A549 (cell line): ENCODE measurements at regions not wholly inside any gene's neighbourhood (a gene's known extent, or its start where the extent isn't known, plus 50 kb on each side); places are given as distances from the start of the nearest gene placed in this dataset.

Experiments
- ATAC-seq, 2 experiments: fragments of 200-7000 bp in 1 of 2; fragments of >200 bp in 1 of 2; cut with Nextera tagmentation in 1 of 2; cut with Tn5 transposase in 1 of 2; 3 replicates each; pipeline versions ENCODE4 v1.8.0 to v1.9.1; 2018 to 2020; ENCODE audit warnings: mild to moderate bottlenecking in 1 of 2, moderate library complexity in 1 of 2
- CTCF ChIA-PET: fragments of 300-600 bp; sonication (Branson Sonifier 250); formaldehyde crosslinking; extraction: SDS; loops from one replicate; lab custom pipeline; 2021; ENCODE audit warnings: antibody characterized with exemption, inconsistent platforms; lab: Yijun Ruan, JAX
- POLR2A ChIA-PET: fragments of 350-600 bp; formaldehyde crosslinking; extraction: SDS; loops from one replicate; lab custom pipeline; 2021; ENCODE audit warnings: antibody characterized with exemption, inconsistent platforms; lab: Yijun Ruan, JAX
- DNase-seq, 2 experiments: peaks; one replicate each; pipeline versions ENCODE4 v3.0.0 to v3.0.0-alpha.2; 2011 to 2016; ENCODE audit warnings: low read depth in 1 of 2, low spot score in 1 of 2
- FAIRE-seq: peaks from 2 replicates; lab custom pipeline; 2011; peaks lifted over from hg19 to GRCh38; lab: Jason Lieb, UNC
- H3K27ac ChIP-seq, 2 experiments: fragments of >200 bp; sonication (Bioruptor Twin); formaldehyde crosslinking; 3 replicates each; pipeline ENCODE4 v1.5.1; 2016 to 2017
- H3K4me1 ChIP-seq: fragments of >200 bp; sonication (Bioruptor Twin); formaldehyde crosslinking; 3 replicates; pipeline ENCODE4 v1.6.1; 2016
- H3K4me2 ChIP-seq: fragments of >200 bp; sonication (Bioruptor Twin); formaldehyde crosslinking; 3 replicates; pipeline ENCODE4 v1.6.1; 2016
- H3K4me3 ChIP-seq: fragments of >200 bp; sonication (Bioruptor Twin); formaldehyde crosslinking; 3 replicates; pipeline ENCODE4 v1.5.1; 2016
- H3K9me3 ChIP-seq: fragments of >200 bp; sonication (Bioruptor Twin); formaldehyde crosslinking; 3 replicates; pipeline ENCODE4 v1.6.1; 2016
- BCL3 ChIP-seq: fragments of >200 bp; sonication (Bioruptor Twin); formaldehyde crosslinking; IDR thresholded peaks from 3 replicates; pipeline ENCODE4 v1.6.1; 2016
- BHLHE40 ChIP-seq: IDR thresholded peaks from 2 replicates; pipeline ENCODE4 v1.6.1; 2012; ENCODE audit warnings: low read depth, low read length, inconsistent platforms
- CBX8 ChIP-seq: fragments of 200-600 bp; sonication (generic); IDR thresholded peaks from 2 replicates; pipeline ENCODE4 v1.6.1; 2016
- CHD4 ChIP-seq: fragments of 200-600 bp; sonication (generic); IDR thresholded peaks from 2 replicates; pipeline ENCODE4 v1.6.1; 2016; ENCODE audit warnings: antibody characterized with exemption, mild to moderate bottlenecking, borderline replicate concordance
- EHF ChIP-seq: fragments of 250-450 bp; sonication (Bioruptor Pico); IDR thresholded peaks from 2 replicates; pipeline ENCODE4 v1.5.0; 2020; ENCODE audit warnings: mild to moderate bottlenecking
- EHMT2 ChIP-seq: fragments of 200-600 bp; sonication (generic); IDR thresholded peaks from 2 replicates; pipeline ENCODE4 v1.6.1; 2016; ENCODE audit warnings: antibody characterized with exemption, low read depth, mild to moderate bottlenecking, moderate library complexity
- ELK1 ChIP-seq: fragments of 150-350 bp; IDR thresholded peaks from 2 replicates; pipeline ENCODE4 v1.6.1; 2014; ENCODE audit warnings: low read depth, mild to moderate bottlenecking, low read length
- FOSL2 ChIP-seq, 2 experiments: fragments of 450-650 bp in 1 of 2; fragments of >200 bp in 1 of 2; sonication (Bioruptor Twin) in 1 of 2; formaldehyde crosslinking; IDR thresholded peaks; 2 replicates each; pipeline versions ENCODE4 v1.5.0 to v1.6.1; 2016 to 2020; ENCODE audit warnings: mild to moderate bottlenecking in 1 of 2, moderate library complexity in 1 of 2
- FOXS1 ChIP-seq: fragments of 250-450 bp; sonication (Bioruptor Pico); IDR thresholded peaks from 2 replicates; pipeline ENCODE4 v1.5.0; 2020; ENCODE audit warnings: mild to moderate bottlenecking, moderate library complexity
- GATA3 ChIP-seq: IDR thresholded peaks from 2 replicates; pipeline ENCODE4 v1.6.1; 2012; ENCODE audit warnings: borderline replicate concordance
- HEYL ChIP-seq: fragments of 250-450 bp; sonication (Bioruptor Pico); IDR thresholded peaks from 2 replicates; pipeline ENCODE4 v1.8.0; 2021; ENCODE audit warnings: mild to moderate bottlenecking, moderate library complexity
- HOXB5 ChIP-seq: fragments of 250-450 bp; sonication (Bioruptor Pico); IDR thresholded peaks from 2 replicates; pipeline ENCODE4 v1.5.0; 2020; ENCODE audit warnings: mild to moderate bottlenecking, moderate library complexity
- JUNB ChIP-seq: fragments of >200 bp; sonication (Bioruptor Twin); formaldehyde crosslinking; IDR thresholded peaks from 2 replicates; pipeline ENCODE4 v1.6.1; 2016
- KDM1A ChIP-seq: fragments of 200-600 bp; sonication (generic); IDR thresholded peaks from 2 replicates; pipeline ENCODE4 v1.6.1; 2016; ENCODE audit warnings: low read depth, mild to moderate bottlenecking
- MAFK ChIP-seq: fragments of 450-650 bp; IDR thresholded peaks from 2 replicates; pipeline ENCODE4 v1.6.1; 2014; ENCODE audit not compliant: partially characterized antibody
- MAZ ChIP-seq: fragments of 150-350 bp; IDR thresholded peaks from 2 replicates; pipeline ENCODE4 v1.6.1; 2014; ENCODE audit warnings: antibody characterized with exemption, low read depth, low read length, borderline replicate concordance
- PHF8 ChIP-seq: fragments of 200-600 bp; sonication (generic); IDR thresholded peaks from 2 replicates; pipeline ENCODE4 v1.6.1; 2016; ENCODE audit warnings: low read depth, mild to moderate bottlenecking, antibody characterized with exemption, moderate library complexity, borderline replicate concordance
- RFX5 ChIP-seq: fragments of 450-650 bp; IDR thresholded peaks from 2 replicates; pipeline ENCODE4 v1.7.1; 2014; ENCODE audit warnings: antibody characterized with exemption, mild to moderate bottlenecking, moderate library complexity
- SMC3 ChIP-seq: fragments of >200 bp; sonication (Bioruptor Twin); formaldehyde crosslinking; IDR thresholded peaks from 3 replicates; pipeline ENCODE4 v1.6.1; 2018; ENCODE audit warnings: inconsistent platforms
- SREBF2 ChIP-seq: fragments of 450-650 bp; IDR thresholded peaks from 2 replicates; pipeline ENCODE4 v1.6.1; 2014; ENCODE audit warnings: mild to moderate bottlenecking, moderate library complexity
- TFCP2L1 ChIP-seq: fragments of 250-450 bp; sonication (Bioruptor Pico); IDR thresholded peaks from 2 replicates; pipeline ENCODE4 v1.5.0; 2021; ENCODE audit warnings: mild to moderate bottlenecking
- TP53 ChIP-seq: fragments of 250-450 bp; sonication (Bioruptor Pico); IDR thresholded peaks from 2 replicates; pipeline ENCODE4 v1.5.0; 2021; ENCODE audit warnings: mild to moderate bottlenecking, moderate library complexity
- USF2 ChIP-seq: fragments of 450-650 bp; IDR thresholded peaks from 2 replicates; pipeline ENCODE4 v1.6.1; 2014; ENCODE audit warnings: antibody characterized with exemption
- ZNF302 ChIP-seq: fragments of 250-450 bp; sonication (Bioruptor Pico); IDR thresholded peaks from 2 replicates; pipeline ENCODE4 v1.9.0; 2021; ENCODE audit warnings: inconsistent platforms, mild to moderate bottlenecking, moderate library complexity
- WGBS: methylation state at CpG from one replicate; pipeline ENCODE4 v1.1.6; 2017; ENCODE audit errors: missing lambda C conversion rate; 5-methylcytosine and 5-hydroxymethylcytosine counted together

- no peak for TF ChIP-seq ZNF302
- TF ChIP-seq, all 56 proteins: peak for 0
These were observed 411.8 kb upstream of the SALL1 start (continued) for GRCh38 chr16:51562891-51563290.

- peak overlapping the region in 1 of 2 experiments; percentile 84; a peak in 2 of 6 replicates for H3K27ac ChIP-seq
- no peaks in the 10 kb centered on the region for H3K9me3 ChIP-seq
- no peak for DNase-seq
- WGBS: 83% methylated on average over 3 of the region's 3 CpGs
- TF ChIP-seq CBX8: no peak
- no peak for TF ChIP-seq GATA3
- no peak for TF ChIP-seq JUNB
- no peak for TF ChIP-seq EHMT2
- TF ChIP-seq USF2: no peak
- TF ChIP-seq ELK1: no peak
- TF ChIP-seq HEYL: no peak
- no peak for TF ChIP-seq SMC3
- TF ChIP-seq SREBF2: no peak
- TF ChIP-seq, all 56 proteins: peak for 0
- FAIRE-seq: no peak
- CTCF ChIA-PET: no interaction called here
- H3K4me3 ChIP-seq: no peak overlapping the region
- POLR2A ChIA-PET: no interaction called here
- H3K4me1 ChIP-seq: peaks cover 21% of the 10 kb centered on the region
- H3K4me2 ChIP-seq: no peak overlapping the region
- no peak for ATAC-seq
These were observed 408.8 kb upstream of the SALL1 start for GRCh38 chr16:51559901-51560300.

GRCh38 chr16:51557670-51558069, 406.6 kb upstream of the SALL1 start:
- no peak overlapping the region for H3K4me3 ChIP-seq
- H3K9me3 ChIP-seq: no peaks in the 10 kb centered on the region
- POLR2A ChIA-PET: interaction anchor here (1.8 kb wide), 1 partner anchor 19 kb away, joined by 11 read pairs; no protein-coding TSS in a partner anchor
- ATAC-seq (no peak), FAIRE-seq (no peak), DNase-seq (no peak)
- CTCF ChIA-PET: interaction anchor here (1.1 to 2.3 kb wide), 3 partner anchors 18 to 204 kb away, joined by 3 to 9 read pairs (median 4); no protein-coding TSS in a partner anchor
- H3K4me2 ChIP-seq: peak overlapping the region; percentile 79
- peak overlapping the region; percentile 84 to 86 for H3K27ac ChIP-seq
- peaks cover 21% of the 10 kb centered on the region for H3K4me1 ChIP-seq
- TF ChIP-seq KDM1A (no peak), EHF (0 out of 2 replicates have a peak, but pooled peaks have one; percentile 11), PHF8 (no peak)
- 87% methylated on average over 3 of the region's 3 CpGs for WGBS

GRCh38 chr16:51556694-51557340, 405.7 kb upstream of the SALL1 start:
- 1% methylated on average over 9 of the region's 9 CpGs for WGBS
- ATAC-seq: peak; percentile 97
- FAIRE-seq: no peak
- Histone ChIP-seq H3K4me1 (peaks cover 21% of the 10 kb centered on the region), H3K9me3 (no peaks in the 10 kb centered on the region), H3K4me2 (peak overlapping the region; percentile 79), H3K27ac (peak overlapping the region; percentile 84 to 86), H3K4me3 (peak overlapping the region; percentile 11; the same call in 1 of the 3 replicates)
- ChIA-PET CTCF (interaction anchor here (0.9 to 2.3 kb wide), 6 partner anchors 17 to 204 kb away, joined by 3 to 9 read pairs (median 3); no protein-coding TSS in a partner anchor), POLR2A (interaction anchor here (1.8 kb wide), 1 partner anchor 18 kb away, joined by 11 read pairs; no protein-coding TSS in a partner anchor)
- DNase-seq: peak; percentile 79 to 92
- no peak for TF ChIP-seq MAZ
- peak; percentile 81 for TF ChIP-seq FOSL2 (IDR thresholded peaks at IDR 0.05)
- peak; percentile 88 for TF ChIP-seq FOSL2 (CRISPR knock-in tag; IDR thresholded peaks at IDR 0.05)
- TF ChIP-seq ZNF302: no peak
- no peak for TF ChIP-seq TFCP2L1
- TF ChIP-seq JUNB: peak; percentile 90
- TF ChIP-seq RFX5: no peak
- no peak for TF ChIP-seq FOXS1 (CRISPR knock-in tag)
- TF ChIP-seq BHLHE40: 0 out of 2 replicates have a peak, but pooled peaks have one; percentile 20
- TF ChIP-seq TP53 (CRISPR knock-in tag): no peak
- no peak for TF ChIP-seq HOXB5 (CRISPR knock-in tag)
- no peak for TF ChIP-seq PHF8
- TF ChIP-seq MAFK: peak; percentile 56
- no peak for TF ChIP-seq CBX8
- TF ChIP-seq ELK1: no peak
- no peak for TF ChIP-seq CHD4
- peak; percentile 81; the same call in 2 of the 3 replicates for TF ChIP-seq BCL3
- TF ChIP-seq USF2: no peak
